ENCODE measurements at regions not wholly inside any gene's neighbourhood (a gene's known extent, or its start where the extent isn't known, plus 50 kb on each side); places are given as distances from the start of the nearest gene placed in this dataset.

- Histone ChIP-seq H3K9me3 (ENCODE audit: low read depth, low read length, poor library complexity, severe bottlenecking) (no peaks in the 10 kb centered on the region), H3K27ac (ENCODE audit: low read depth, low read length, poor library complexity, severe bottlenecking) (no peak overlapping the region), H3K4me3 (ENCODE audit: low read depth, low read length, poor library complexity, severe bottlenecking) (no peak overlapping the region), H3K27me3 (replicated peaks; ENCODE audit: insufficient read depth, low read depth, low read length, poor library complexity) (no peaks in the 10 kb centered on the region), H3K36me3 (ENCODE audit: insufficient read depth, low read length, poor library complexity, severe bottlenecking) (no peaks in the 10 kb centered on the region), H3K4me1 (ENCODE audit: insufficient read depth, low read length, poor library complexity, severe bottlenecking) (no peaks in the 10 kb centered on the region)
- no peak for DNase-seq (ENCODE audit: low spot score)
- intact Hi-C loops (cut with micrococcal nuclease; ENCODE audit: unreplicated experiment), result no loop called here
- ChIA-PET POLR2A (ENCODE audit: low non-redundant PET) (no interaction called here), CTCF (no interaction called here)
- TF ChIP-seq CTCF (conservative IDR thresholded peaks at IDR 0.05; ENCODE audit: low read depth, low read length), result no peak
- TF ChIP-seq EZH2 (IDR thresholded peaks at IDR 0.05; ENCODE audit: borderline replicate concordance, low read depth, low read length, poor library complexity, severe bottlenecking), result no peak
- BruUV-seq (replicated peaks), result no TSS peak
These were observed 356.0 kb upstream of the LMCD1 start for GRCh38 chr3:8145661-8146060.

- POLR2A ChIA-PET (ENCODE audit: low non-redundant PET), result no interaction called here
- intact Hi-C loops (cut with micrococcal nuclease; ENCODE audit: unreplicated experiment), result no loop called here
- BruUV-seq (replicated peaks), result no TSS peak
- H3K27me3 ChIP-seq (replicated peaks; ENCODE audit: insufficient read depth, low read depth, low read length, poor library complexity), result no peaks in the 10 kb centered on the region
- no peak overlapping the region for H3K4me3 ChIP-seq (ENCODE audit: low read depth, low read length, poor library complexity, severe bottlenecking)
- H3K36me3 ChIP-seq (ENCODE audit: insufficient read depth, low read length, poor library complexity, severe bottlenecking), result no peaks in the 10 kb centered on the region
- CTCF ChIA-PET, result no interaction called here
- no peak overlapping the region for H3K27ac ChIP-seq (ENCODE audit: low read depth, low read length, poor library complexity, severe bottlenecking)
- TF ChIP-seq EZH2 (IDR thresholded peaks at IDR 0.05; ENCODE audit: borderline replicate concordance, low read depth, low read length, poor library complexity, severe bottlenecking) (no peak), CTCF (conservative IDR thresholded peaks at IDR 0.05; ENCODE audit: low read depth, low read length) (no peak)
- peaks cover 8% of the 10 kb centered on the region for H3K4me1 ChIP-seq (ENCODE audit: insufficient read depth, low read length, poor library complexity, severe bottlenecking)
- no peaks in the 10 kb centered on the region for H3K9me3 ChIP-seq (ENCODE audit: low read depth, low read length, poor library complexity, severe bottlenecking)
- DNase-seq (ENCODE audit: low spot score), result no peak
These were observed 353.9 kb upstream of the LMCD1 start for GRCh38 chr3:8147711-8148110.

- Histone ChIP-seq H3K27ac (ENCODE audit: low read depth, low read length, poor library complexity, severe bottlenecking) (peak overlapping the region; percentile 70), H3K9me3 (ENCODE audit: low read depth, low read length, poor library complexity, severe bottlenecking) (no peaks in the 10 kb centered on the region), H3K27me3 (replicated peaks; ENCODE audit: insufficient read depth, low read depth, low read length, poor library complexity) (no peaks in the 10 kb centered on the region), H3K4me1 (ENCODE audit: insufficient read depth, low read length, poor library complexity, severe bottlenecking) (peaks cover 34% of the 10 kb centered on the region), H3K4me3 (ENCODE audit: low read depth, low read length, poor library complexity, severe bottlenecking) (no peak overlapping the region), H3K36me3 (ENCODE audit: insufficient read depth, low read length, poor library complexity, severe bottlenecking) (no peaks in the 10 kb centered on the region)
- no peak for TF ChIP-seq EZH2 (IDR thresholded peaks at IDR 0.05; ENCODE audit: borderline replicate concordance, low read depth, low read length, poor library complexity, severe bottlenecking)
- peak; percentile 60 for TF ChIP-seq CTCF (conservative IDR thresholded peaks at IDR 0.05; ENCODE audit: low read depth, low read length)
- ChIA-PET POLR2A (ENCODE audit: low non-redundant PET) (interaction anchor here (0.5 kb wide), 1 partner anchor 104 kb away, joined by 17 read pairs; no protein-coding TSS in a partner anchor), CTCF (interaction anchor here (0.9 to 2.0 kb wide), 2 partner anchors 87 to 149 kb away, joined by 3 to 7 read pairs; no protein-coding TSS in a partner anchor)
- no TSS peak for BruUV-seq (replicated peaks)
- DNase-seq (ENCODE audit: low spot score), result peak; percentile 96
- intact Hi-C loops (cut with micrococcal nuclease; ENCODE audit: unreplicated experiment), result loop anchor here (5.0 kb wide), 1 partner anchor 144 kb away; no protein-coding TSS in a partner anchor
These were observed 348.7 kb upstream of the LMCD1 start for GRCh38 chr3:8152821-8153418.

All from A673 (cell line).